COR-L47 (cell line): ENCODE measurements at regions not wholly inside any gene's neighbourhood (a gene's known extent, or its start where the extent isn't known, plus 50 kb on each side); places are given as distances from the start of the nearest gene placed in this dataset.
A peak's percentile ranks its signal among the peaks of the same experiment; 100 is the strongest.
"Not testable (repeated sequence)": the region's sequence is repeated elsewhere in the genome, so short reads cannot be mapped to it uniquely, and the experiment has no call there.

Source experiments
- DNase-seq: peaks from one replicate; lab custom pipeline; 2025; lab: John Stamatoyannopoulos, UW

GRCh38 chr2:209300766-209301165 is 123.1 kb upstream of the MAP2 start:
- not testable (repeated sequence) for DNase-seq

GRCh38 chr2:209305026-209305425 is 118.8 kb upstream of the MAP2 start:
- no peak for DNase-seq

GRCh38 chr2:209305746-209306196 is 118.1 kb upstream of the MAP2 start:
- DNase-seq, result no peak

- no peak for DNase-seq
Observed at GRCh38 chr2:209307161-209308001, 116.5 kb upstream of the MAP2 start.

GRCh38 chr2:209308415-209308814 is 115.4 kb upstream of the MAP2 start:
- DNase-seq, result no peak

- no peak for DNase-seq
Observed at GRCh38 chr2:209311948-209312347, 111.9 kb upstream of the MAP2 start.

- DNase-seq, result not testable (repeated sequence)
Observed at GRCh38 chr2:209312450-209312849, 111.4 kb upstream of the MAP2 start.

- no peak for DNase-seq
Observed at GRCh38 chr2:209314653-209315052, 109.2 kb upstream of the MAP2 start.

GRCh38 chr2:209316141-209316540 is 107.7 kb upstream of the MAP2 start:
- DNase-seq, result no peak

- DNase-seq, result no peak
Observed at GRCh38 chr2:209321076-209321475, 102.8 kb upstream of the MAP2 start.

GRCh38 chr2:209321581-209321980 is 102.3 kb upstream of the MAP2 start:
- DNase-seq, result no peak

- no peak for DNase-seq
Observed at GRCh38 chr2:209322041-209322440, 101.8 kb upstream of the MAP2 start.

GRCh38 chr2:209322905-209323512 is 100.8 kb upstream of the MAP2 start:
- no peak for DNase-seq

GRCh38 chr2:209323738-209324137 is 100.1 kb upstream of the MAP2 start:
- no peak for DNase-seq

GRCh38 chr2:209324281-209324680 is 99.6 kb upstream of the MAP2 start:
- no peak for DNase-seq

GRCh38 chr2:209331291-209331844 is 92.5 kb upstream of the MAP2 start:
- DNase-seq, result peak; percentile 45

GRCh38 chr2:209334188-209335017 is 89.4 kb upstream of the MAP2 start:
- peak; percentile 77 for DNase-seq

GRCh38 chr2:209340522-209340921 is 83.3 kb upstream of the MAP2 start:
- no peak for DNase-seq

- no peak for DNase-seq
Observed at GRCh38 chr2:209344349-209344748, 79.5 kb upstream of the MAP2 start.

- DNase-seq, result no peak
Observed at GRCh38 chr2:209348433-209348832, 75.4 kb upstream of the MAP2 start.

GRCh38 chr2:209351636-209352035 is 72.2 kb upstream of the MAP2 start:
- no peak for DNase-seq

GRCh38 chr2:209358992-209359391 is 64.9 kb upstream of the MAP2 start:
- DNase-seq, result no peak
